CD4-positive, alpha-beta memory T cell (primary cell): ENCODE measurements at regions not wholly inside any gene's neighbourhood (a gene's known extent, or its start where the extent isn't known, plus 50 kb on each side); places are given as distances from the start of the nearest gene placed in this dataset.

Experiments used
- CTCF ChIA-PET: fragments of 350-600 bp; sonication (Branson Sonifier 250); formaldehyde crosslinking; loops from one replicate; lab custom pipeline; 2021; ENCODE audit warnings: inconsistent platforms; ENCODE audit not compliant: partially characterized antibody; lab: Charles Lee
- POLR2A ChIA-PET: fragments of 350-600 bp; sonication (Branson Sonifier 250); formaldehyde crosslinking; loops from one replicate; lab custom pipeline; 2021; ENCODE audit not compliant: partially characterized antibody; lab: Charles Lee
- DNase-seq, 5 donors: peaks; one replicate each; pipeline versions ENCODE4 v3.0.0 to v3.0.0-alpha.2; 2020 to 2022; ENCODE audit warnings: mixed read lengths in 1 of 5
- H3K27ac ChIP-seq: one replicate; pipeline ENCODE4 v1.7.0; 2013; ENCODE audit warnings: low read depth, low read length
- H3K27me3 ChIP-seq: 2 replicates; pipeline ENCODE4 v1.7.0; 2013; ENCODE audit warnings: mild to moderate bottlenecking, low read length, moderate library complexity; ENCODE audit not compliant: insufficient read depth
- H3K36me3 ChIP-seq: 2 replicates; pipeline ENCODE4 v1.7.0; 2013; ENCODE audit warnings: mild to moderate bottlenecking, low read length, moderate library complexity; ENCODE audit not compliant: insufficient read depth
- H3K4me1 ChIP-seq: 2 replicates; pipeline ENCODE4 v1.7.0; 2013; ENCODE audit warnings: mild to moderate bottlenecking, low read length, moderate library complexity; ENCODE audit not compliant: insufficient read depth
- H3K4me3 ChIP-seq, 2 donors: one replicate each; pipeline ENCODE4 v1.7.0; 2013; ENCODE audit warnings: low read length in 2 of 2, mild to moderate bottlenecking in 1 of 2
- H3K9me3 ChIP-seq, 2 donors: one replicate each; pipeline ENCODE4 v1.7.0; 2013; ENCODE audit warnings: low read length in 2 of 2, control low read depth in 1 of 2; ENCODE audit not compliant: control insufficient read depth in 1 of 2
- H3K27ac Mint-ChIP-seq, 7 donors: one replicate each; pipeline ENCODE4 v1.8.0; 2020 to 2021; ENCODE audit warnings: mixed read lengths in 7 of 7, mild to moderate bottlenecking in 6 of 7, inconsistent platforms in 3 of 7, moderate library complexity in 3 of 7
- H3K27me3 Mint-ChIP-seq, 2 donors: one replicate each; pipeline ENCODE4 v1.8.0; 2020 to 2021; ENCODE audit warnings: mixed read lengths in 2 of 2
- H3K36me3 Mint-ChIP-seq, 2 donors: one replicate each; pipeline ENCODE4 v1.8.0; 2020 to 2021; ENCODE audit warnings: mixed read lengths in 2 of 2, inconsistent platforms in 1 of 2, mild to moderate bottlenecking in 1 of 2
- H3K4me1 Mint-ChIP-seq, 4 donors: one replicate each; pipeline ENCODE4 v1.8.0; 2020 to 2021; ENCODE audit warnings: mixed read lengths in 4 of 4, mild to moderate bottlenecking in 1 of 4
- H3K4me3 Mint-ChIP-seq, 8 donors: one replicate each; pipeline ENCODE4 v1.8.0; 2020 to 2021; ENCODE audit warnings: mixed read lengths in 8 of 8, mild to moderate bottlenecking in 7 of 8, moderate library complexity in 6 of 8, inconsistent platforms in 3 of 8
- H3K9me3 Mint-ChIP-seq, 8 donors: one replicate each; pipeline ENCODE4 v1.8.0; 2020 to 2021; ENCODE audit warnings: mixed read lengths in 8 of 8, mild to moderate bottlenecking in 5 of 8, inconsistent platforms in 3 of 8, moderate library complexity in 1 of 8
- intact Hi-C: fragments of 100-400 bp; cut with micrococcal nuclease; formaldehyde crosslinking; loops from one replicate; pipeline ENCODE4 v1.15.1; 2023

DNA sequence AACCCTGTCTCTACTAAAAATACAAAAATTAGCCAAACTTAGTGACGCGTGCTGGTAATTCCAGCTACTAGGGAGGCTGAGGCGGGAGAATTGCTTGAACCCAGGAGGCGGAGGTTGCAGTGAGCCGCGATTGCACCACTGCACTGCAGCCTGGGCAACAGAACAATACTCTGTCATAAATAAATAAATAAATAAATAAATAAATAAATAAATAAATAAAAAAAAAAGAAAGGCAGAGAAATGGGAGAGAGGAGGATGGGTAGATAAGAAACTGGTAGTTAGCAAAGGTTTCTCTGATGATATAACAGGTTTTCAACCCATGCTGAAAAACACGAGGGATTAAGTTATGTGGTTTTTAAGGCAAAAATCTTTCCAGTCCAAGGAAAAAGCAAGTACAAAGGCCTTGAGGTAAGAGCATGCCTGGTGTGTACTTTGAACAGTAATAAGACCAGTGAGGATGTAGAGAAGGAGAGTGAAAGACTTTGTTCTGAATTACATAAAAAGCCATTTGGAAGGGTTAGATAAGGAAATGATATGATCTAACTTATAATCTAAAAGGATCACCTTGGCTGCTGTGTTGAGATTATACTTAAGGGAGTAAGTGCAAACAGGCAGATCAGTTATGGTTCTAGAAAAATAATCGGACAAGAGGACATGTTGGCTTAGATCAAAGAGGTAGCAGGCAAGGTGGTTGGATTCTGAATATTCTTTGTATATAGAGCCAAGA lies 159.3 kb downstream of the PTH2R start:
- DNase-seq = no peak
- intact Hi-C loops = no loop called here
- Mint-ChIP-seq H3K4me1 (no peaks in the 10 kb centered on the region), H3K4me3 (no peak overlapping the region), H3K27me3 (no peaks in the 10 kb centered on the region), H3K36me3 (no peaks in the 10 kb centered on the region), H3K27ac (no peak overlapping the region), H3K9me3 (peaks cover 0 to 11% (median 6%) of the 10 kb centered on the region in 8 donors)
- Histone ChIP-seq H3K4me3 (no peak overlapping the region), H3K9me3 (no peaks in the 10 kb centered on the region), H3K36me3 (no peaks in the 10 kb centered on the region), H3K27ac (no peak overlapping the region), H3K4me1 (no peaks in the 10 kb centered on the region), H3K27me3 (no peaks in the 10 kb centered on the region)
- ChIA-PET POLR2A (no interaction called here), CTCF (no interaction called here)

DNA sequence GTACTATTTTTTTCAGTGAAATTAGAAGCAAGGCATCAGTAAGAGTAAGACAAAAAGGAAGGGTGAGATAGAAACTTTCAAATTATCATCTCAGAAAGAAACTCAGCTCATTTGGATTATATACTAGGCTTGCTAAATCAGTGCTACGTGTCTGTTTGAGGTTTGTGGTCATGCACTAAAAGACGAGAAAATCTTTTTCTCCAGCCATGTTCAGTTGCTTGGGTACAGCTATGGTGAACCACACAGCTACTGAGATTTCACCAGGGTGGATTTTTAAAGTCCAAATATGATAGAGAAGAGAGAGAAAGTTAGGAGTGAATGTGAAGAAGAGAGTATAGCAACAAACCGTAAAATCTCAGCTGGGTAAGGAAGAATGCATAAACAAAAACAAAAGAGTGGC lies 161.6 kb downstream of the PTH2R start:
- H3K27ac ChIP-seq = no peak overlapping the region
- intact Hi-C loops = no loop called here
- POLR2A ChIA-PET = no interaction called here
- CTCF ChIA-PET = no interaction called here
- DNase-seq = no peak
- H3K4me3 ChIP-seq = no peak overlapping the region
- Mint-ChIP-seq H3K4me1 (no peaks in the 10 kb centered on the region), H3K4me3 (no peak overlapping the region), H3K27me3 (no peaks in the 10 kb centered on the region), H3K9me3 (peaks cover 0 to 4% (median 2%) of the 10 kb centered on the region in 8 donors), H3K36me3 (no peaks in the 10 kb centered on the region), H3K27ac (no peak overlapping the region)
- H3K36me3 ChIP-seq = no peaks in the 10 kb centered on the region
- H3K9me3 ChIP-seq = no peaks in the 10 kb centered on the region
- H3K4me1 ChIP-seq = no peaks in the 10 kb centered on the region
- no peaks in the 10 kb centered on the region for H3K27me3 ChIP-seq

DNA sequence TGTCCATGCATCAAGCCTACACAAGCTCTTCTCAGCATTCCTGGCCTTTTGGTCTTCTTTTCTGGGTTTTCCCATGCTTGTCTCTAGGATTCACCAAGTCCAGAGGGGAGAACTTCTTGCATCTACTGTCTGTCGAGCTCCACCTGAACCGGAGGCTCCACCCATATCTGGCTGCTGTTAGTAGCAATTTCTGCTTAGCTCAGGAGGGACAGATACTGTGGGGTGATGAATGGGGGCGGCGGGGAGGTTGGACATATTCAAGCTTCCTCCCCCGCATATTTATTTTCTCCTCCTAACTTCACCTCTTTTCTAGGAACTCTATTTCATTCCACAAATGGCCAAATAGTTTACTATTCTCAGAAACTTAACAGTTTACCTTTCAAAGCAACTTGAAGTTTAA lies 163.5 kb downstream of the PTH2R start:
- no peaks in the 10 kb centered on the region for H3K36me3 ChIP-seq
- Mint-ChIP-seq H3K27me3 (peaks cover 0 to 1% of the 10 kb centered on the region in 2 donors), H3K4me1 (no peaks in the 10 kb centered on the region), H3K4me3 (no peak overlapping the region), H3K27ac (no peak overlapping the region), H3K9me3 (no peaks in the 10 kb centered on the region), H3K36me3 (no peaks in the 10 kb centered on the region)
- H3K4me3 ChIP-seq = no peak overlapping the region
- no peaks in the 10 kb centered on the region for H3K4me1 ChIP-seq
- no peak for DNase-seq
- H3K27me3 ChIP-seq = no peaks in the 10 kb centered on the region
- intact Hi-C loops = no loop called here
- H3K27ac ChIP-seq = no peak overlapping the region
- POLR2A ChIA-PET = no interaction called here
- H3K9me3 ChIP-seq = no peaks in the 10 kb centered on the region
- CTCF ChIA-PET = no interaction called here

DNA sequence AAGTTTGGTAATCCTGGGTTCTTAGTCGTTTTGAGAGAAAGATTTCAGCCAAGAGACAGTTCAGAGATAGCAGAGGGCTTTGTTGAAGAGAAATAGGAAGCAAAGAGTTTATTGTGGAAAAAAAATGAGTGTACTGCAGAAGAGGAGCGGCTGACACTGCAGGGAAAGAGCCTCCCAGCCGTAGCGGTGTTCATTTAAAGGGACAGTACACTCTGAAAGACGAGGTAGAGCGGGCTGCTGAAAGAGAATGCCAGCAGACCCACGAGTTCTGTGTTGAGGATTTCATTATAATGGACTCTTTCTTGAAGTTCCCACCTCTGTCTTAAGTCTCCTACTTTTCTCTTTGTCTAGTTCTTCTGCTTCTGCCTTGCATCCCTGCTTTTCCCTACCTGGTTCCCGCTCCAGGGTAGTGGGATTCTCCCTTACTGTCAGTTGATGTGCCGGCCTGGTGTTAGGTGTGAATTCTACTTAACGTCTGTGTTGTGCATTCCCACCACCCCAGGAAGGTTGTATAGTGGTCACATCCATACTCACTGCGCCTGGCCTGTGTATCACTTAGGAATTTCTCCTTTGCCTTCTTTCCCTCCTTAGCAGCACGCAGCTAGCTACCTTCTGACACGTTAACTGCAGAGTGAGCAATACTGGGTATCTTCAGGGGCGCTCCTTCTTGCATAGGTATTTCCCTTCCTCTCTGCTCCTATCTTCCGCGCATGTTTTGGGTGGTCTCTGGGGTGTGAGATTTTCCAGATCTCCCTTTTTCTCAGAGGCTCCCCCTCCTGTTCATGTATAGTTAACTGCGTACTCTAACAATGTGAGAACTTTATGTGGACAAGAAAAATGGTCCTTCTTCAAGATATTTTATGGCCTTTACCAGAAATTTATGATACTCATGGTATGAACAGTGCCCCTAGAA lies 164.5 kb downstream of the PTH2R start:
- CTCF ChIA-PET = no interaction called here
- intact Hi-C loops = no loop called here

GRCh38 chr2:208571764-208572131 lies 165.2 kb downstream of the PTH2R start:
- H3K27me3 Mint-ChIP-seq = peaks cover 0 to 1% of the 10 kb centered on the region in 2 donors
- no peak overlapping the region for H3K27ac Mint-ChIP-seq
- ChIA-PET CTCF (no interaction called here), POLR2A (no interaction called here)
- Histone ChIP-seq H3K4me1 (no peaks in the 10 kb centered on the region), H3K27ac (no peak overlapping the region), H3K36me3 (no peaks in the 10 kb centered on the region), H3K4me3 (no peak overlapping the region), H3K9me3 (no peaks in the 10 kb centered on the region), H3K27me3 (no peaks in the 10 kb centered on the region)
- no peaks in the 10 kb centered on the region for H3K4me1 Mint-ChIP-seq
- peaks cover 0 to 5% (median 0%) of the 10 kb centered on the region in 8 donors for H3K9me3 Mint-ChIP-seq
- no peak overlapping the region for H3K4me3 Mint-ChIP-seq
- H3K36me3 Mint-ChIP-seq = no peaks in the 10 kb centered on the region
- intact Hi-C loops = no loop called here
- DNase-seq = no peak

More for the DNA sequence above, 164.5 kb downstream of the PTH2R start:
- POLR2A ChIA-PET = no interaction called here
- no peaks in the 10 kb centered on the region for H3K36me3 ChIP-seq
- Mint-ChIP-seq H3K4me3 (peak overlapping the region in 1 of 8 donors; percentile 3), H3K27ac (no peak overlapping the region), H3K27me3 (peaks cover 0 to 1% of the 10 kb centered on the region in 2 donors), H3K36me3 (no peaks in the 10 kb centered on the region), H3K4me1 (no peaks in the 10 kb centered on the region), H3K9me3 (peaks cover 0 to 4% (median 0%) of the 10 kb centered on the region in 8 donors)
- no peaks in the 10 kb centered on the region for H3K27me3 ChIP-seq
- no peak overlapping the region for H3K27ac ChIP-seq
- H3K9me3 ChIP-seq = no peaks in the 10 kb centered on the region
- no peak for DNase-seq
- no peak overlapping the region for H3K4me3 ChIP-seq
- H3K4me1 ChIP-seq = no peaks in the 10 kb centered on the region

DNA sequence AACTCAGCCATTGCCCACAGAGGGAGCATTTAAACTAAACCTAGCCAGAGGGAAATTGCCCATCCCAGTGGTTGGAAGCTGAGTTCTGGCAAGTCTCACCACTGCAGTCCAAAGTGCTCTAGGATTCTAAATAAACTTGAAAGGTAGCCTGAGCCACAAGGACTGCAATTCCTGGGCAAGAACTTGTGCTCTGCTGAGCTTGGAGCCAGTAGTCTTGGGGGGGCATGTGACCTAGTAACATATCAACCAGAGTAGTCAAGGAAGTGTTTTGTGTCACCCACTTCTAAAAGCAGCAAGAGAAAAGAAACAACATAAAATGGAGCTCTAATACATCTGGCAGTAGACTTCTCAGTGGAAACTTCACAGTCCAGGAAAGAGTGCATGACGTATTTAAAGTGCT lies 167.0 kb downstream of the PTH2R start:
- no peaks in the 10 kb centered on the region for H3K4me1 Mint-ChIP-seq
- CTCF ChIA-PET = no interaction called here

GRCh38 chr2:208579678-208580077 lies 173.1 kb downstream of the PTH2R start:
- Mint-ChIP-seq H3K4me3 (no peak overlapping the region), H3K9me3 (peaks cover 0 to 30% (median 5%) of the 10 kb centered on the region in 8 donors), H3K27ac (no peak overlapping the region), H3K4me1 (no peaks in the 10 kb centered on the region), H3K27me3 (no peaks in the 10 kb centered on the region), H3K36me3 (no peaks in the 10 kb centered on the region)
- no peaks in the 10 kb centered on the region for H3K36me3 ChIP-seq
- no peak for DNase-seq
- H3K9me3 ChIP-seq = no peaks in the 10 kb centered on the region
- no peak overlapping the region for H3K27ac ChIP-seq
- H3K27me3 ChIP-seq = no peaks in the 10 kb centered on the region
- intact Hi-C loops = no loop called here
- ChIA-PET CTCF (no interaction called here), POLR2A (no interaction called here)
- H3K4me1 ChIP-seq = no peaks in the 10 kb centered on the region
- H3K4me3 ChIP-seq = no peak overlapping the region

More for the DNA sequence above, 167.0 kb downstream of the PTH2R start:
- no peak for DNase-seq
- intact Hi-C loops = no loop called here
- no peaks in the 10 kb centered on the region for H3K27me3 ChIP-seq
- Mint-ChIP-seq H3K9me3 (peaks cover 0 to 19% (median 3%) of the 10 kb centered on the region in 8 donors), H3K36me3 (no peaks in the 10 kb centered on the region), H3K4me3 (no peak overlapping the region), H3K27me3 (peaks cover 0 to 1% of the 10 kb centered on the region in 2 donors), H3K27ac (no peak overlapping the region)
- POLR2A ChIA-PET = no interaction called here
- H3K4me1 ChIP-seq = no peaks in the 10 kb centered on the region
- H3K27ac ChIP-seq = no peak overlapping the region
- no peaks in the 10 kb centered on the region for H3K9me3 ChIP-seq
- no peak overlapping the region for H3K4me3 ChIP-seq
- H3K36me3 ChIP-seq = no peaks in the 10 kb centered on the region
